ENCODE measurements at regions not wholly inside any gene's neighbourhood (a gene's known extent, or its start where the extent isn't known, plus 50 kb on each side); places are given as distances from the start of the nearest gene placed in this dataset.

DNA sequence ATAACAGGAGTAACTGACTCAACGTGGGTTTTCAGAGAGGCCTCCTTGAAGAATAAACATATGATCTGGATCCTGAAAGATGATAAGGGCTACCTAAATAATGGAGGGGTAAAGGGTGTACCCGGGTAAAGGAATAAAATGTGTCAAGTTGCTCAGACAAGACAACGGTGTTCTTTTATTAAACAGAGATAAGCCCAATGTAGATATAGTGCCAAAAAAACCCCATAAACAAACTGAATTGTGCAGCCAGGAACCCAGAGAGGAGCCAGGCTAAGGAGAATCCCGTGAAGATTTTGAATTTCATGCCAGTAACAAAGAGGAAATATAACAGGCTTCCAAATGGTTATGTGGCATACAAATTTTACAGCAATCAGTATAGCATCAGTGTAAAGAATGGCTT, 618.2 kb downstream of the CPS1 start:
- Histone ChIP-seq H3K36me3 (ENCODE audit: control insufficient read depth in 2 of 2, insufficient read depth in 2 of 2, low read length in 1 of 2) (no peaks in the 10 kb centered on the region), H3K27me3 (ENCODE audit: control insufficient read depth in 2 of 2, insufficient read depth in 1 of 2, low read length in 1 of 2) (no peaks in the 10 kb centered on the region), H3K27ac (ENCODE audit: low read depth in 1 of 2, low read length in 1 of 2) (no peak overlapping the region), H3K4me3 (ENCODE audit: low read length in 2 of 2) (no peak overlapping the region), H3K4me1 (ENCODE audit: control insufficient read depth in 2 of 2, insufficient read depth in 2 of 2, low read length in 2 of 2) (no peaks in the 10 kb centered on the region), H3K9me3 (ENCODE audit: control insufficient read depth in 2 of 2, insufficient read depth in 1 of 2, low read length in 1 of 2) (no peaks in the 10 kb centered on the region)
- 78% methylated on average over 4 of the region's 4 CpGs for WGBS
- DNase-seq (ENCODE audit: low read depth in 6 of 9, low spot score in 9 of 9) = no peak

- DNase-seq (ENCODE audit: low read depth in 6 of 9, low spot score in 9 of 9) = no peak
- no peaks in the 10 kb centered on the region for H3K4me1 ChIP-seq (ENCODE audit: control insufficient read depth in 2 of 2, insufficient read depth in 2 of 2, low read length in 2 of 2)
- H3K27ac ChIP-seq (ENCODE audit: low read depth in 1 of 2, low read length in 1 of 2) = no peak overlapping the region
- 87% methylated on average over 2 of the region's 2 CpGs for whole genome bisulfite sequencing
- H3K36me3 ChIP-seq (ENCODE audit: control insufficient read depth in 2 of 2, insufficient read depth in 2 of 2, low read length in 1 of 2) = no peaks in the 10 kb centered on the region
- H3K27me3 ChIP-seq (ENCODE audit: control insufficient read depth in 2 of 2, insufficient read depth in 1 of 2, low read length in 1 of 2) = no peaks in the 10 kb centered on the region
- H3K4me3 ChIP-seq (ENCODE audit: low read length in 2 of 2) = no peak overlapping the region
- H3K9me3 ChIP-seq (ENCODE audit: control insufficient read depth in 2 of 2, insufficient read depth in 1 of 2, low read length in 1 of 2) = no peaks in the 10 kb centered on the region
These were observed 619.6 kb downstream of the CPS1 start for GRCh38 chr2:211175956-211176355.

DNA sequence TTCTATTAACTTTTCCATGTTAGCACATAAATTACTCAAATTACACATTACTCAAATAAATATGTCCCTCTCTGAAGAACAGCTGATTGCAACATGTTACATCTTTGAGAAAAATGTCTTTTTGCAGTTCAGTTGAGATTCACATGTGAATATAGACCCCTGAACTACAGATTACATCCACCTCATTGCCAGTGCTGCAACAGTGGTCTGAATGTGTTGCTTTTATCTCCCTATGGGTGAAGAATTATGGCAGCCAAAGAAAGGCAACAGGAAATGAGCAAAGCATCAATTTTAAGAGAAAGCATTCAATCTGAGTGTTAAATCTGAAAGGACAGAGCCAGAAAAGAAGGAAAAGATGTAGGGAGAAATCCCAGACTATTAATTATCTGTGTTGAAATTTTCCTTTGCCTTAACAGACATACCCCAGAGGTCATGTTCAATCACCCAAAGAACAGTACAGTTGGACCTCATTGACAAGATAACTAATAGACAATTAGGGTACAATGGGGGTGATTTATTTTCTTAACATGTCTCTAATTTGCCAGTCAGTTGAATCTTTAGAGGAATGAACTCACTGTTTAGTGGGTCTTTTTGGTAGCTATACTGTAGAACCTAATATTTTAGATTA, 620.2 kb downstream of the CPS1 start:
- Histone ChIP-seq H3K4me3 (ENCODE audit: low read length in 2 of 2) (no peak overlapping the region), H3K27me3 (ENCODE audit: control insufficient read depth in 2 of 2, insufficient read depth in 1 of 2, low read length in 1 of 2) (no peaks in the 10 kb centered on the region), H3K4me1 (ENCODE audit: control insufficient read depth in 2 of 2, insufficient read depth in 2 of 2, low read length in 2 of 2) (no peaks in the 10 kb centered on the region), H3K9me3 (ENCODE audit: control insufficient read depth in 2 of 2, insufficient read depth in 1 of 2, low read length in 1 of 2) (no peaks in the 10 kb centered on the region), H3K36me3 (ENCODE audit: control insufficient read depth in 2 of 2, insufficient read depth in 2 of 2, low read length in 1 of 2) (no peaks in the 10 kb centered on the region), H3K27ac (ENCODE audit: low read depth in 1 of 2, low read length in 1 of 2) (no peak overlapping the region)
- no peak for DNase-seq (ENCODE audit: low read depth in 6 of 9, low spot score in 9 of 9)

GRCh38 chr2:211181626-211182025, 625.2 kb downstream of the CPS1 start:
- H3K9me3 ChIP-seq (ENCODE audit: control insufficient read depth in 2 of 2, insufficient read depth in 1 of 2, low read length in 1 of 2) = no peaks in the 10 kb centered on the region
- H3K36me3 ChIP-seq (ENCODE audit: control insufficient read depth in 2 of 2, insufficient read depth in 2 of 2, low read length in 1 of 2) = no peaks in the 10 kb centered on the region
- WGBS = 86% methylated on average over 5 of the region's 5 CpGs
- DNase-seq (ENCODE audit: low read depth in 6 of 9, low spot score in 9 of 9) = no peak
- no peaks in the 10 kb centered on the region for H3K4me1 ChIP-seq (ENCODE audit: control insufficient read depth in 2 of 2, insufficient read depth in 2 of 2, low read length in 2 of 2)
- no peak overlapping the region for H3K4me3 ChIP-seq (ENCODE audit: low read length in 2 of 2)
- no peak overlapping the region for H3K27ac ChIP-seq (ENCODE audit: low read depth in 1 of 2, low read length in 1 of 2)
- H3K27me3 ChIP-seq (ENCODE audit: control insufficient read depth in 2 of 2, insufficient read depth in 1 of 2, low read length in 1 of 2) = no peaks in the 10 kb centered on the region

DNA sequence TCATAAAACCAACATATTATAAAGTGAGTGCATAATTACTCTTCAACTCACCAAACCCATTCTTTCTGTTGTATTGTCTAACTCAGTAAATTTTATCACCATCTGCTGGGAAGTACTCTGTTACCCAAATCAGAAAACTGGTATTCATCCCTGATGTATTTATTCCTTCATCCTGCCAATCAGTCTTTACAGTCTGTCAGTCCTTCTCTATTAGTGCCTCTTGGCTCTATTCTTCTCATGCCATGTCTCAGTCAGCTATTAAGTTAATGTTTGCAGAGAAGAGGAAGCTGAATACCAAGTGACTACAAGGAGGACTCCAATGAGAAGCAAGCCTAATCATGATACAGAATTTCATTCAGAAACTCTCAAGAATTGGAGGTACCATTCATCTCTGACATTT, 631.2 kb downstream of the CPS1 start:
- H3K36me3 ChIP-seq (ENCODE audit: control insufficient read depth in 2 of 2, insufficient read depth in 2 of 2, low read length in 1 of 2) = no peaks in the 10 kb centered on the region
- H3K4me1 ChIP-seq (ENCODE audit: control insufficient read depth in 2 of 2, insufficient read depth in 2 of 2, low read length in 2 of 2) = no peaks in the 10 kb centered on the region
- DNase-seq (ENCODE audit: low read depth in 6 of 9, low spot score in 9 of 9) = no peak
- H3K9me3 ChIP-seq (ENCODE audit: control insufficient read depth in 2 of 2, insufficient read depth in 1 of 2, low read length in 1 of 2) = no peaks in the 10 kb centered on the region
- no peak overlapping the region for H3K27ac ChIP-seq (ENCODE audit: low read depth in 1 of 2, low read length in 1 of 2)
- H3K4me3 ChIP-seq (ENCODE audit: low read length in 2 of 2) = no peak overlapping the region
- no peaks in the 10 kb centered on the region for H3K27me3 ChIP-seq (ENCODE audit: control insufficient read depth in 2 of 2, insufficient read depth in 1 of 2, low read length in 1 of 2)

DNA sequence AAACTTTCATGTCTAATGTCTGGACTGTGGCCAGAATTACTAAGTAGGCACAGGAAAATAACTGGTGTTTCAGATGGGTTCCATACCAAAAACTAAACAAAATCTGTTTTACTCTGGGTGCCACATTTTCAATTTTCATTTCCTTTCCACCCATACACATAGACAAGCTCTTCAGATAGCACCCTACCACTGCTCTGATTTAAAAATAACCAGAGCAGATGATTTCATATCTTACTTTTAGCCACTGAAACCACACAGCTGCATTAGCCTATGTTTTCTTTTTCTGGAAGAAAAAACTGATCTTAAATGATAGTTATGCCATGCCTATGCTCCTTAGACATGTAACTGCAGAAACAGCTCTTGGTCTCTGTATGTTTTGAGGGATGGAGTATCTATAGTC, 647.6 kb downstream of the CPS1 start:
- Histone ChIP-seq H3K4me3 (ENCODE audit: low read length in 2 of 2) (no peak overlapping the region), H3K27ac (ENCODE audit: low read depth in 1 of 2, low read length in 1 of 2) (no peak overlapping the region), H3K27me3 (ENCODE audit: control insufficient read depth in 2 of 2, insufficient read depth in 1 of 2, low read length in 1 of 2) (no peaks in the 10 kb centered on the region), H3K4me1 (ENCODE audit: control insufficient read depth in 2 of 2, insufficient read depth in 2 of 2, low read length in 2 of 2) (no peaks in the 10 kb centered on the region), H3K36me3 (ENCODE audit: control insufficient read depth in 2 of 2, insufficient read depth in 2 of 2, low read length in 1 of 2) (no peaks in the 10 kb centered on the region), H3K9me3 (ENCODE audit: control insufficient read depth in 2 of 2, insufficient read depth in 1 of 2, low read length in 1 of 2) (no peaks in the 10 kb centered on the region)
- DNase-seq (ENCODE audit: low read depth in 6 of 9, low spot score in 9 of 9) = no peak

DNA sequence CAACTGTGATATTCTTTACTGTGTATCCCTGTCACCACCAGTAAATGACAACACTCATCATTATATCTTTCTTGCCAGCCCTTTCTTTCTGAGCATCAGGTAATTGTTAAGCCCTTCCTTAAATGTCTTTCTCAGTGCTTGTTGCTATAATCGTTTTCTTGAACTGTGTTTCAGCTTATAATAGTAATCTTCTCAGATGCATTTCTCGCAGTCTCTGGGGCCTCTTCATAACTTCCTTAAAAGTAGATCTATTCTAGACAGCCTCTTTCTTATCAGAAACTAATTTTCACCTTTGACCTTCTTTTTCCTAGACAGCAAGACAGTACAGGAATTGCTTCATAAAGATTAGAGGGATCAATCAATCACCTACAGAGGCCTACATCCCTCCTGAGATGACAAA, 648.1 kb downstream of the CPS1 start:
- H3K27me3 ChIP-seq (ENCODE audit: control insufficient read depth in 2 of 2, insufficient read depth in 1 of 2, low read length in 1 of 2) = no peaks in the 10 kb centered on the region
- H3K4me1 ChIP-seq (ENCODE audit: control insufficient read depth in 2 of 2, insufficient read depth in 2 of 2, low read length in 2 of 2) = no peaks in the 10 kb centered on the region
- H3K36me3 ChIP-seq (ENCODE audit: control insufficient read depth in 2 of 2, insufficient read depth in 2 of 2, low read length in 1 of 2) = no peaks in the 10 kb centered on the region
- H3K9me3 ChIP-seq (ENCODE audit: control insufficient read depth in 2 of 2, insufficient read depth in 1 of 2, low read length in 1 of 2) = no peaks in the 10 kb centered on the region
- DNase-seq (ENCODE audit: low read depth in 6 of 9, low spot score in 9 of 9) = no peak
- 77% methylated on average over 2 of the region's 2 CpGs for WGBS
- H3K27ac ChIP-seq (ENCODE audit: low read depth in 1 of 2, low read length in 1 of 2) = no peak overlapping the region
- no peak overlapping the region for H3K4me3 ChIP-seq (ENCODE audit: low read length in 2 of 2)

GRCh38 chr2:211204902-211205301, 648.5 kb downstream of the CPS1 start:
- 85% methylated on average over 6 of the region's 6 CpGs for WGBS
- Histone ChIP-seq H3K4me1 (ENCODE audit: control insufficient read depth in 2 of 2, insufficient read depth in 2 of 2, low read length in 2 of 2) (no peaks in the 10 kb centered on the region), H3K27me3 (ENCODE audit: control insufficient read depth in 2 of 2, insufficient read depth in 1 of 2, low read length in 1 of 2) (no peaks in the 10 kb centered on the region), H3K27ac (ENCODE audit: low read depth in 1 of 2, low read length in 1 of 2) (no peak overlapping the region), H3K4me3 (ENCODE audit: low read length in 2 of 2) (no peak overlapping the region), H3K36me3 (ENCODE audit: control insufficient read depth in 2 of 2, insufficient read depth in 2 of 2, low read length in 1 of 2) (no peaks in the 10 kb centered on the region), H3K9me3 (ENCODE audit: control insufficient read depth in 2 of 2, insufficient read depth in 1 of 2, low read length in 1 of 2) (no peaks in the 10 kb centered on the region)
- DNase-seq (ENCODE audit: low read depth in 6 of 9, low spot score in 9 of 9) = no peak

DNA sequence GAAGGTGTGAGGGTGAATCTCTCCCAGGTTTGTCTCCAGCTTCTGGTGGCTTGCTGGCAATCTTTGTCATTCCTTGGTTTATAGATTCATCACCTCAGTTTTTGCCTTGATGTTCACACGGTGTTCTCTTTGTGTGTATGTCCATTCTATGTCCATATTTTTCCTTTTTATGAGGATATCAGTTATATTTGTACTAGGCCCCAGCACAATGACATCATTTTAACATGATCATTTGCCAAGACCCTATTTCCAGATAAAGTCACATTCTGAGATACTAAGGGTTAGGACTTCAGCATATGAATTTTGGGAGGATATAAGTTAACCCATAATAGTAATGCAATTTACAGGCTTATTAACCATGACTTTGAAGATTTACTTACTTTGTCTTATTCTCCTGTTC, 649.0 kb downstream of the CPS1 start:
- no peaks in the 10 kb centered on the region for H3K36me3 ChIP-seq (ENCODE audit: control insufficient read depth in 2 of 2, insufficient read depth in 2 of 2, low read length in 1 of 2)
- H3K27me3 ChIP-seq (ENCODE audit: control insufficient read depth in 2 of 2, insufficient read depth in 1 of 2, low read length in 1 of 2) = no peaks in the 10 kb centered on the region
- no peak overlapping the region for H3K27ac ChIP-seq (ENCODE audit: low read depth in 1 of 2, low read length in 1 of 2)
- DNase-seq (ENCODE audit: low read depth in 6 of 9, low spot score in 9 of 9) = no peak
- no peak overlapping the region for H3K4me3 ChIP-seq (ENCODE audit: low read length in 2 of 2)
- no peaks in the 10 kb centered on the region for H3K9me3 ChIP-seq (ENCODE audit: control insufficient read depth in 2 of 2, insufficient read depth in 1 of 2, low read length in 1 of 2)
- WGBS = 89% methylated on average over 1 of the region's 1 CpG
- H3K4me1 ChIP-seq (ENCODE audit: control insufficient read depth in 2 of 2, insufficient read depth in 2 of 2, low read length in 2 of 2) = no peaks in the 10 kb centered on the region

DNA sequence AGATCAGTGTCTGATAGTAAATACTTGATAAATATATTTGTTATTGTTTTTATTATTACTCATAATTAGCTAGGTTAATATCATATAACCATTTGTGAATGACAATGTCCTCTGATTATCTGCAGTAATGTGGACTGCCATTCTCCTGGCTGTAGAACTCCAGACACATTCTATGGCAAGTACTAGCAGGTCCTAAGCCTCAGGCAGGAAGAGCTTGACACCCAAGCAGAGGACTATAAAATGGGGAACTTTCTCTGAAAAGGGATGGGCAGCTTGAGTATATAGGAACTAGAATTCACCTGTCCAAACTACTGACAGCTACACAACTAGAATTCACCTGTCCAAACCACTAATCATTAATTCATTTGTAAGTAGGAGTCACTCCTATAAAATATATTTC, 649.4 kb downstream of the CPS1 start:
- no peaks in the 10 kb centered on the region for H3K4me1 ChIP-seq (ENCODE audit: control insufficient read depth in 2 of 2, insufficient read depth in 2 of 2, low read length in 2 of 2)
- no peak overlapping the region for H3K4me3 ChIP-seq (ENCODE audit: low read length in 2 of 2)

More for the DNA sequence above, 649.4 kb downstream of the CPS1 start:
- no peak overlapping the region for H3K27ac ChIP-seq (ENCODE audit: low read depth in 1 of 2, low read length in 1 of 2)
- H3K9me3 ChIP-seq (ENCODE audit: control insufficient read depth in 2 of 2, insufficient read depth in 1 of 2, low read length in 1 of 2) = no peaks in the 10 kb centered on the region
- H3K36me3 ChIP-seq (ENCODE audit: control insufficient read depth in 2 of 2, insufficient read depth in 2 of 2, low read length in 1 of 2) = no peaks in the 10 kb centered on the region
- no peak for DNase-seq (ENCODE audit: low read depth in 6 of 9, low spot score in 9 of 9)
- H3K27me3 ChIP-seq (ENCODE audit: control insufficient read depth in 2 of 2, insufficient read depth in 1 of 2, low read length in 1 of 2) = no peaks in the 10 kb centered on the region

Measured in thymus (tissue), 11 donors.